NOMO-1 treated with dmso at 0.1 percent for 144 hours (cell line): ENCODE measurements at regions not wholly inside any gene's neighbourhood (a gene's known extent, or its start where the extent isn't known, plus 50 kb on each side); places are given as distances from the start of the nearest gene placed in this dataset.

ENCODE experiments used
- DNase-seq: peaks from one replicate; lab custom pipeline; 2025; ENCODE audit not compliant: unreplicated experiment; lab: John Stamatoyannopoulos, UW

DNA sequence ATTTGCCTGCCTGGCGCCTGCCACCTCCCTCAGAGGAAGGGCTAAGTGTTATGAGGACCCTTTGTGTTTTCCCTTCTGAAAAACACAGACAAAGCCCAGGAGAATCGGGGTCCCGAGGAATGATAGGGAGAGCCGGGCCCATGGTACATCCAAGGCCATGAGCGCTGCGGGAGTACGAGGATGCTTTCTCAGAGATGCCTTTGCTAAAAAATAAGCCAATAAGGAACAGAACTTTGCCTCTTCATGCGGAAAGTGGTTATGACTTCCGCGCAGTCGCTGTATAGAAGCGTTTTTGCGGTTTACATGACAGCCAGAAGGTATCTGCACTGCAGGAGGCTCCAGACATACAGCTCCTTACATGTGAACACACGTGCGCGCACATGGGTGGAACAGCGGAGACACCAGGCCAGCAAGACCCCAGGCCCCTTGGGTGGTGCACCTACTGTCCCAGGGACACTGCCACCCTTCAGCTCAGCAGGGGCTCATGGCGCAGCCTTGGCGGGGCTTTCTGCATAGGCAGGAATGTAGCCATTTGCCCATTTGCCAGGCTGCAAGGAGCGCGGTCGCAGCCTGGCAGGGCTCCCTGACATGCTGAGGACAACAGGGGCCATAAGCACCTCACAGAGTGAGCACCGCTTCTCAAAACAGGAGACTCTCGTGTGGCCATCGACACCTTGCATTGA is 252.4 kb upstream of the SALL3 start:
- DNase-seq, result no peak

DNA sequence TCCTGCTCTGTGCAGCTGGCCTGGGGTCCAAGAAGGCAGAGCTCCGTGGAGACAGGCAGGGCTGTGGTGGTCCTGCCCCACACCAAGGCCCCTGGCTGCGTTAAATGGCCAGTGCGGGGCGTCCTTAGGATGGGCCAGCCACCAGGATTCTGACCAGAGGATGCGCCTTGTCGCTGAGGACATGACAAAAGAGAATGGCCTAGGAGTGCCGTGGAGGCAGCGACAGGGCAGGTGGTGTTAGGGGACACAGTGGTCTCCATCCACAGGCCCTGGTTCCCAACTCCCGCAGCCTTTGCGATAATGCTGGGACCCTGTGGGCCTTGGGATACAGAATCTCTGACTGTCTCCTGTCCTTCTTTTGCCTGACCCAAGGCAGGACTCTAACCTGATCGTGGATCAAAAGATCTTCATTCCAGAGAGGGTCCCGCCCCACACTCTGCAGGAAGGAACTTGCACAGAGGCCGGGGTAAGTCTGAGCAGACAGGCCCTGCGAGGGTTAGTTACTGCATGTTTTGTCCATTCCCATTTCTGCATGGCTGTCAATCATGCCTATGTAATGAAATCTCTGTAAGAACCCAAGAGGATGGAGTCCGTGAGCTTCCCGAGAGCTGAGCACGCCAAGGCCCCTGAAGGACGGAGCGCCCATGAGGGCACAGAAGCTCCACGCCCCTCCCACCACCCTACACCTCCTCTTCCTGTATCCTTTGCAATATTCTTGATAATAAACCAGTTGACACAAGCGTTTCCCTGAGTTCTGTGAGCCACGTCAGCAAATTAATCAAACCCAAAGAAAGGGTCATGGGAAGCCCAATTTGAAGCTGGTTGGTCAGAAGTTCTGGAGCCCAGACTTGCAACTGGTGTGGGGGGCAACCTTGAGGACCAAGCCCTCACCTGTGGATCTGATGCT is 251.5 kb upstream of the SALL3 start:
- no peak for DNase-seq

DNA sequence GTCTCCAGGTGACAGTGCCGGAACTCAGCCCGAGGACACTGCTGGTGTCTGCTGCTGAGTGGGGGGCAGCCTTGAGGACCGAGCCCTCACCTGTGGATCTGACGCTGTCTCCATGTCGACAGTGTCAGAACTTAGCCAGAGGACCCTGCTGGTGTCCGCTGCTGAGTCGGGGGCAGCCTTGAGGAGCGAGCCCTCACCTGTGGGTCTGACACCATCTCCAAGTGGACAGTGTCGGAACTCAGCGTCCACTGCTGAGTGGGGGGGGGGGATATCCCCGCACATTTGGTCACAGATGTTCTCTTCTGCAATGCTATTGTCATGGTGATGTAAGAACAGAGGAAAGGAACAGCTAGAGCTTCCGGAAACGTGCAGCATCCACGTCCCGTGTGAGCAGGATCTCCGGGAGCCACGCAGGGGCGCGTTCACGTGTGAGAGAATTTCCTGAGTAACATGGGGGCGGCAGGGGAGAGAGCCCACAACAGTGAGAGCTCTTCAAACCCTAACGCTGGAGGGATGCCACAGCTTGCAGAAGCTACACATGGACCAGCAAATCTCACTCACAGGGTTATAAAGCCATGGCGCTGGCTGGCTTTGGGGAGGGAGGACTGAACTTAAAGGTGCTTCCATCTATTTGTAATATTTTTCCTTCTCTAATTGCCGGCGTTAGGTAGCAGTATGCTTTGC is 250.7 kb upstream of the SALL3 start:
- DNase-seq, result no peak

DNA sequence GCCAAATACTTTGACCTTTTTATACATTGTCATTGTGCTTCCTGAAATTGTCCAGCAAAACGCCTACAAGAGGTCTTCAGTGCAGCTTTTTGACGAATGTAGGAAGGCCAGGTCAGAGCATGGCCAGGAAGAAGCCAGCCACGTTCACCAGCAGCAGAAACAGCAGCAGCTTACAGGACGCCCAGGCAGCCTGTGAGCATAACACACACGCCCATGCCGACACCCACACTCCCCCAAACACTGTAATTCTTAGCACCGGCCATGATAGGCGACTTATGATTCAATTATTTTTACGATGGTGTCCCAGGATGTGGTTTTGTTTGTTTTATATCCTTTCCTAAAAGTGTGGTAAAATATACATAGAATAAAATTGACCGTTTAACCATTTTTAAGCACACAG is 249.1 kb upstream of the SALL3 start:
- no peak for DNase-seq

DNA sequence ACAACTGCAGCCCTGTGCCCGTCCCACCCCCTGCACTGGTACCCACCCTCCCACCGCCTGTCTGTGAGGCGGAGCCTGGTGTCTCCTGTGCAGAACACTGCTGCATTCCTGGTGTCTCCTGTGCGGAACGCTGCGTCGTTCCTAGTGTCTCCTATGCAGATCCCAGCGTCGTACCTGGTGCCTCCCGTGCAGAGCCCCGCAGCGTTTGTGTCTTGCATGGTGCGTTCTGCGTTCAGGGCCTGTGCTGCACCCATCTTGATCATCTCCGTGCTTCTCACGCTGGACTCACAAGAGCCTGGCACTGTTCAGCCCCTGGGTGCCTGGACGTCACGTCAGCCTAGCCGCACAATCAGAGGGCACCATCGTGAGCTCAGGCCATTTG is 248.6 kb upstream of the SALL3 start:
- no peak for DNase-seq

DNA sequence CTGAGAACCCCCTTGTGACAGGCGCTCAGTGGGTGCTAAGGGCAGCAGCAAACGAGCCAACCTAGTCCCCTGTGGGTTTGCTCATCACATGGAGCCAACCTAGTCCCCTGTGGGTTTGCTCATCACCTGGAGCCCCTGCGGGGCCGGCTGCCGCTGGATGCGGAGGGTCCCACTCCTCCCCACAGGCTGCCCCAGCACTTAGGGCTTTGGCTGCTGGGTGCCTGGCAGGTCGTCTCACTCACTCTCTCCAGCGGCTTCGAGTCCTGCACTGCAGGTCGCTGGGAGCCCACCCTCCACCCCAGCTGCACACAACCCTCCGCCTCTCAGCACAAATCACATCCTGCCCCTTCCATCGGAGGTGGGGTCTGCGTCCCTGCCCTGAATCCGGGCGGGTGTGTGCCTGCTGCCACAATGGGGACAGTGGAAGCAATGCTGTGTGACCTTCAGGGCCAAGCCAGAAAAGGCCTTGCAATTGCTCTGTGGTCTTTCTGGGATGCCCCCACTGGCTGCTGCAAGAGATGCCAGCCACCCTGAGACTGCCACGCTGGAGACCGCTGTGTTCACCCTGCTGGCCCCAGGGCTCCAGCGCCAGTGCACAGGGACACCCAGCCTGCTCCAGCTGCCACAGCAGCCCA is 248.1 kb upstream of the SALL3 start:
- DNase-seq, result no peak

DNA sequence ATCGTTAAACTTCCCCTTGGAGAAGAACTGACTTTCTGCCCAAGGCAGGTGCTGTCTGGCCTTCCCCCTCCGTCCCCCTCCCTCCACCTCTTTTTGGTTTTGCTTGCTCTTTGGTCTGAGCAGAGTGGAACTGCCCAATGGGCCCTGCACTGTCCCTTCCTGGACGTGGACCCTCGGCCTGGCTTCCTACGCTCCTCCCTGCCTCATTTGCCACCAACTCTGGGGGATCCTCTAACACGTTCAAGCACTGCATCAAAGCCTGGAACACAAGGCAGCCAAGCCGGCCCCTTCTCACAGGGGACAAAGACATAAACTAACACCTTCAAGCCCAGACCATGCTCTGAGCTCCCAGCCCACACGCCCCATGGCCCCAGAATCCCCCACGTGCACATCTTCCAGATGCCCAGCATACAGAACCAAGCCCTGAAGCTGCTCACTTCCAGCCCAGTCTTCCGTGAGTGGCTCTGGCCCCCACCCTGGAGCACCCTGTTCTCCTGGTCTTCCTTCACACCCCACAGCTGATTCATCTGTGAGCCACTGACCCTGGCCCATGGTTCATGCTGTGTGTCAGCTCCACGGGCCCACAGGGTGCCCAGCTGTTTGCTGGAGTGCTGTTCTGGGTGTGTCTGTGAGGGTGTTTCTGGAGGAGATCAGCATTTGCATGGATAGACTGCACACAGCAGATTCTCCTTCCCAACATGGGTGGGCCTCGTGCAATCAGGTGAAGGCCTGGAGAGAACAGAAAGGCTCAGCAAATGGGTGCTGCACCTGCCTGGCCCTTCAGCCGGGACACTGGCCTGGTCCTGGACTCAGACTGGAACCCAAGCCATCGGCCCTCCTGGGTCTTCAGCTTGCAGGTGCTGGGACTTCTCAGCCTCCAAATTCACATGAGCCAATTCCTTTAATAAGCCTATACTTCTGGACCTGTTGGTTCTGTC is 247.1 kb upstream of the SALL3 start:
- no peak for DNase-seq

DNA sequence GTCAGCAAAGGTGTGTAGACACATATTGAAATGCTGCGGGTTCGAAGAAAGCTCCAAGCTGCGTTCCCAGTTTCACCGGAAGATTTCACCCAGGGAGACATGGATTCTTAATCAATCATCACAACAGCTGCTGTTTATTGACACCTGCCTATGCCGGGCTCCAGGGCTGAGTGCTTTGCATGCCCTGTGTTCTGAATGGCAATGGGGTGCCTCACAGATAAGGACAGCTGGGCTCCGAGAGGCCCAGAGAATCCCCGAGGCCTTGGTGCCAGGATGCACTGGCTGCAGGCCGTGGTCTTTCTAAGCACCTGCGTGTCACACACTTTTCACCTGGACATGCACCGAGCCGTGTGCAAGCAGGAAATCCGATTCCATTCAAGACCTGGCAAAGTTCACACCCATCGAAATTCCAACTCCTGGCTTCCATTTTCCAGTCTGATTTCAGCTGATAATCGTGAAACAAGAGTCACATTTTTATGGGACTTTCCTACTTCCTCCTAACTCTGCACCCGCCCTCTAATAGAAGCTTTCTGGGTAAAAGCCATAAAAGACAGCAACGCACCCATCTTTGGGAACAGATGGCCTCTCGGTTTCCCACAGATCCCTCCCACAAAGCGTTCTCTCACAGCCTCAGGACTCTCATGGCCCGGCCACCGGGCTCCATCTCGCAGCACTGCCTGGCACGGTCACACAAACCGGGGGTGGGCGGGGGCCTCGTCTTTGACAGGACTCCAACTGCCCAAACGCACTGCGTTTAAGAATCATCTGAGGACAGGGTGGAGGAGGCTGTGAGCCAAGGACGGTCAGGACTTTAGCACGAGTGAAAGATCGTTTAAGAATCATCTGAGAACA is 245.6 kb upstream of the SALL3 start:
- no peak for DNase-seq

DNA sequence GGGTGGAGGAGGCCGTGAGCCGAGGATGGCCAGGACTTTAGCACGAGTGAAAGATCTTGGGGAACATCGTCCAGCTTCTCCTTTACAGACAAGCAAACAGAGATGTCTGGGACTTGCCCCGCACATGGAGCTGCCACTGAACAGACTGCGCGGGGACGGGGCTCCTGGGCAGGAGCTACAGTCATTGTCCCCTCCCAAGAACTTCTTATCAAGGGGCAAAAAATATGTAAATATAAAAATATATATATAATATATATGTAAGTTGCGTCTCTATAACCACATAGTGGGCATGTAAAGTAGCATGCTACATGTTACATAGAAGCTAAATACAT is 245.0 kb upstream of the SALL3 start:
- no peak for DNase-seq

DNA sequence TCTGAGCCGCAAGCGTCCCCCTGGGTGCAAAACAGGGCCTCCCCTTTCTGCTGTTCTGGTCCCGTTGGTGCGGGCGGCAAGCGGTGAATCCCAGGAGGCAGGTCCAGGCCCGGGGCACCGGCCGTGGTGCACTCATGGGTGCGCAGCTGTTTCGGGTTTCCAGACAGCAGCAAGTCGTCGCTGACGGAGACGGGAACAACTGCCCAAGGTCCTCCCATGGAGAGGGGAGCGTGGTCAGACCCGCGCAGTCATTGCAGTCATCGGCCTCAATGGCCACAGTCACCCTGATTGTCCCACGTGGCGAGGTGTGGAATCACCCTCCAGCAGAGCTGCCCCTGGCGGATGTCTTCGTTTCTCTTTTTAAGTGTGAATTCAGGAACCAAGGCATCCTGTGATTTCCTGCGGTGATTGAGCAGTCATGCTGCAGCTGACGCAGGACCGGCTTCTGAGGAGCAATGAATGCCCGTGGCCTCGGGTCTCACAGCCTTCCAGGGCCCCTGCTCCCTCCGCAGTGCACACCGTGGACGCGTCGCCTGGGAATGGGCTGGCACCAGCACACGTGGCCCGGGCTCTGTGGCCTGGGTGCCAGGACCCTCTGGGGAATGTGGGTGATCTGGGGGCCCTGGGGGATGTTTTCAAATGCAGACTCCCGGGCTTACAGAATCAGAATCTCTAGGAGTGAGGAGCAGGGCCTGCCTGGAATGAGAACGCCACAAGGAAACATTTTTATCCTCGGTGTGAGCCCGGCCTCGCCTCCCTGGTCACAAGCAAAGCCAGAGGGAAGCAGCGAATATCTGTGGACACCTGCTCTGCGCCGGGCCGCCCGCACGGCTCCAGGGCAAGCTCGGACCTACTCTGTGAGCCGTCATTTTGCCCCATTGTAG is 244.2 kb upstream of the SALL3 start:
- no peak for DNase-seq

DNA sequence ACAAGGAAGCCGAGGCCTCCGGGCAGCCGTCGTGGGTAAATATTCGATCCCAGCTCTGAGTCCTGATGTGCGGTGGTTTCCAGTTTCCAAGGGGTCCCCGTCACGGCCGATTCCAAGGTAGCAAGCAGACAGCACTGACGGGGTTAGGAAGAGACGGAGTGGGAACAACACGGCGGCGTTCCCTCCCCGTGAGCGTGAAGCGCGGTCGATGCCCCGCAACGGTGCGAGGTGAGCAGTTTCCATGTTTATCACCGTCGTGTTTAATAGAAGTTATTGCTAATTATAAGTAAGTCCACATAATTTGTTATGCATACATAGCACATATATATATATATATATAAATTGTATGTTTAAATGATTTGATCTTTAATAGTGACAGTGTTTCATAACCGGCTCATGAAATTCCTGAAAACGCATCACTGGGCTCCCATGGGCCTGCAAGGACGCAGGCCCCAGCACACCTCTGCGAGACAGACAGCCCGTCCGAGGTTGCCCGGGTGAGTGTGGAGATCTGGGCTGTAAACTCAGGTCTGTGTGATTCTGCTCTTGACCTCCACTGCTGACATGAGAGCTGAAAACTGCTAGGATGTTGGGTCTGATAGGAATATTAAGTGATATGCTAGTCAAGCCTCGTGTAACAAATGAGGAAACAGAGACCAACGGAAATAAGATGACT is 243.5 kb upstream of the SALL3 start:
- no peak for DNase-seq

DNA sequence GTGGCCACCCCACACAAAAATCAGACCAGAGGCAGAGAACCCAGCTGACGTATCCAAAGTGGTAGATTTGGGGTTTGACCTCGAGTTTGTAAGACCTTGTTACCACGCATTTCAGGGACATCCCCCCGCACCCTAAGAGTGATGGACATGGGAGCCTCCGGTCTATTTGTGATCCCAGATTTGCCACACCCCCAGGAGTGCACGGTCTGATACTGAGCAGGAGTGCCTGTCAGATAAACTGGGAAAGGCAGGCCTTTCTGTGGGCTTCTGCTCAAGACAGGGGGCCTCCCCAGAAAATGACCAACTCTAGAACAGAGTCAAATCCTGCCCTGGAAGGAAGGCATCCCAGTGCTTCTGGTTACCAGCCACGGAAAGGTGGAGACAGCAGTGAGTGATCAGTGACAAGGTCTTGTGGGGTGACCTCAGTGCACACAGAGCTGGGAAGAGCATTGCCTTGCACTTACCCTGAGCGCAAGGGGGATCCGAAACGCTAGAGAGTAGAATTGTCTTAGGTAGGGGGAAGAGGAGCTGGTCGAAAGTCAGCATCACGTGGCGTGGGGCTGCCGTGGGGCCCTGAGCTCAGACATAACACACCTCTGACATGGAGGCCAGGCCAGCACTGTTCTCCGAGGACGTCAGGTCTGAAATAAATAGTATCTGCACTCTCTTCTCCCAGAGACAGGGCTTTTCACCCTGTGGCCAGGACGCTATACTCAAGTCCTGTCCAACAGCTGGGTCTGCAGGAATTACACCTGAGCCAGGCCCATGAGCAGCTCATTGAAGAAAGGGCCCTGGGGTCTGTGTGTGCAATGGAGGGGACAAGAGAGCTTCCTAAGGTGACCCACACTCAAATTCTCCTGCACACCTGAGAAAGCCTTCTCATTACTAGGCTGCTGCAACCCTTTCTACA is 242.4 kb upstream of the SALL3 start:
- DNase-seq, result no peak

DNA sequence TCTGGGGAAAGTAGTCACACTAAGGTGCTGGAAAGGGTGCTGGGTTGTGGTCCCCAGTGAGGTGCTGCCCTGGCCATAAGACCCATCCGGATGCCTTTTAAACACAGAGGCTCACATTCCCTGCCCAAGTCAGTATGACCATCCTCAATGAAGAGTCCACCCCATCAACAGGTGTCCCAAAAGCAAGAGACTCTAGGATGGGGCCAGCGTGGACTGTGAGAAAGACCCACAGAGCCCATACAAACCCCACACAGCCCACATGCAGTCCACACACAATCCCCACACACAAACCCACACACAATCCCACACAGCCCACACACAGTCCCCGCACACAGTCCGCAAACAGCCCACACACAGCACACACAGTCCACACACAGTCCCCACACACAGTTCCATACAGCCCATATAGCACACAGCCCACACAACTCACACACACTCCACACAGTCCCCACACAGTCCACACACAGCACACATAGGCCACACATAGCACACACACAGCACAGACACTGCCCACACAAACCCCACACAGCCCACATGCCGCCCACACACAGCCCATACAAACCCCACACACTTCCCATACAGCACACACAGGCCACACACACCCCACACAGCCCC is 241.4 kb upstream of the SALL3 start:
- DNase-seq, result no peak

DNA sequence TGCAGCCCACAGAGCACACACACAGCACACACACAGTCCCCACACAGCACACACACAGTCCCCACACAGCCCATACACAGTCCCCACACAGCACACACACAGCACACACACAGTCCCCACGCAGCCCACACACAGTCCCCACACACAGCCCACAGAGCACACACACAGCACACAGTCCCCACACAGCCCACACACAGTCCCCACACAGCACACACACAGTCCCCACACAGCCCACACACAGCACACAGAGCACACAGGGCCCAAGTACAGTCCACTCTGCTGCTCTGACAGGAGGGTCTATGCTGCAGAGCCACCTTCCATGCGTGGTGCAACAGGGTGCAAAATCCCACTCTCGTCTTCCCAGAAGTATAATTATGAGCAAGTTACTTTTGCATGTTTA is 240.5 kb upstream of the SALL3 start:
- no peak for DNase-seq

DNA sequence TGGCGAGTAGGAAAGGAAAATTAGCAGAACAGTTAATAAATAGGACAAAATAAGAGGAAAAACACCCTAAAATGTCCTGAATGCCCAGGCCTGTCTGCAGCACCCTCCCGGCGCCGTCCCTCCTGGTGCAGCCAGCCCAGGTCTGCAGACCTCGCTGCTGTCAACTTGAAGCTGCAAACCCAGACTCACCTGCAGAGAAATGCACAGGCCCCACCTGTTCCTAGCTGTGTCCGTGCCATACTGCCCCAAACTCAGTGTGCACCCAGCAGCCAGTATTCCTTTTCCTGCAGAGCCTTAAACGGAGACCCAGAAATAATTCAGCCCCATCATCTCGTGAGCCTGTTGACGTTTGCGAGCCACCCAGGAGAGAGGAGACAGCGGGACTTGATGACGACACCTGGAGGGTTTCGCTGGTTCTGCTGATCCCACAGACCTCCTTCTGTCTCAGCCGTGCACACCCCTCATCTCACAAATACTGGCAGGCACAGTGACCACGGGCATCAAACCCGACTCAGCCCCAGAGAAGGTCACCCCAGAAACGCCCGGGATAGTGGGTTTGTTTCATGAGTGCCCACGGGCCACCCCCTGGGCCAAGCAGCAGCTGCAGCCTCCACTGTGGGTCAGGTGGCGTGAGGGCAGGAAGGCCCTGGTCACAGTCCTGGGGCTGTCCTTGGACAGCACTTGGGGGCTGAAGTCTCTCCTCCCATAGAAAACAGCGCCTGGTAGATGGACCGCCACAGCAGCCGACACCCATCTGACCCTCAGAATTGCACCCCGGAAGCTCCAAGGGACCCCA is 239.5 kb upstream of the SALL3 start:
- DNase-seq, result no peak

DNA sequence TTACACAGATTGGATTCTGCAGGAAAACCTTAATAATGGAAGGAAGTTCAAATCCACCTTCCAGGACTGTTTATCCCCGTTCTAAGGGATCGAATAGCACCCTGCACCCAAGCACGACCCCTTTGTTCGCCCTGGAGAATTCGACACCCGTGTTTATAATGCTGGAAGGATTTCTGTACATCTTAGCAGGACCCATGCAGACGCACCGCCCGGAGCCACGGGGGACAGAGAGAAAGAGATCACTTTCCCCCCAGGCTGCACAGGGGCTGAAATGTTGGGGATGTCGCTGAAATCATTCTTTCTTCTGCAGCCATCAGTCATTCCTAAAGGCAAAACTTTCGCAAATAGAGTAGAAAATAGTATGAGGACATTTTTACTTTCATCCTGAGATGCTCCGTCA is 238.7 kb upstream of the SALL3 start:
- DNase-seq, result no peak
